ENCODE measurements at regions not wholly inside any gene's neighbourhood (a gene's known extent, or its start where the extent isn't known, plus 50 kb on each side); places are given as distances from the start of the nearest gene placed in this dataset.

DNA sequence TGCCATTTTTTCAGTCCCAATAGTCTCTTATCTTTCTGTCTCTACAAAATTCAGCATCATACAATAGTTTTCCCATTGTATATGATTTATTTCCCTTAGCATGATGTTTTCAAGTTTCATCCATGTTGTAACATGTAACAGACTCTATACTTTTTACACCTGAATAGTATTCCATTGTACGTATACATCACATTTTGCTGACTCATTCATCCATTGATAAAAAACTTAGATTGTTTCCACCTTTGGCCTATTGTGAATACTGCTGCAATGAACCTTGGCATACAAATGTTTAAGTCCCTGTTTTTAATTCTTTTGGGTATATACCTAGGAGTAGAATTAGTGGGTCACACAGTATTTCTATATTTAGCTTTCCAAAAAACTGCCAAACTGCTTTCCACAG, 349.3 kb upstream of the CDH2 start:
- no peak for DNase-seq (ENCODE audit: low read depth in 2 of 2)

DNA sequence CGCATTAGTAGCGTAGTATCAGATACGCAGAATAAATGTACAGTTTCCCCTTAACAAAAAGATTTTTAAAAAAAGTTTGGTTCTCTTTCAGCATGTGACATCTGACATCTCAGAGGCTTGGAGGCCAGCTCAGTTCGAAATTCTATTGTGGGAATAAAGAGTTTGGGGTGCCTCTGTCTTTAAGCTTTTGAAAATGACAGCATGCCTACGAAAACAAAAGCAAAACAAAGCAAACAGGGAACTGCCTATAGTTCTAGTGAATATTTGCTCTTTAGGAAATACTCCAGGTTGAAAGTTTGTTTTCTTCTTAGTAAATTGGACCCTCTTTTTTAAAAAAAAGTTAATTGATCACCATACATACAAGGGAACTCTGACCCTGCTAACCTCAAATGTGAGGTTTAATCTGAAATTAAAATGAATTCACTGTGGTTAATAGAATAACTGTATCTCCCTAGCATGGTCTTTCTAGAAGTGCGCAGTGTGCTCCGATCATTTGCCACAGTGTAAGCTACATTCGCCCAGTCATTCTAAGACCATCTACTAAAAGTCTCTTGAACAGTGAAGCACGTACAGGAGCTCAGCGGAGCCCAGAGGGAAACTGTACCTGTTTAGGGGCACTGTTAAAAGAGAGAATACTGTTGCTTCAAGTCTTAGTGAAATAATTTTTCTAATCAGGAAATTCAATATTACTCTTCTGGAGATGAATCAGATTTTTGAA, 347.0 kb upstream of the CDH2 start:
- DNase-seq (ENCODE audit: low read depth in 2 of 2): no peak

DNA sequence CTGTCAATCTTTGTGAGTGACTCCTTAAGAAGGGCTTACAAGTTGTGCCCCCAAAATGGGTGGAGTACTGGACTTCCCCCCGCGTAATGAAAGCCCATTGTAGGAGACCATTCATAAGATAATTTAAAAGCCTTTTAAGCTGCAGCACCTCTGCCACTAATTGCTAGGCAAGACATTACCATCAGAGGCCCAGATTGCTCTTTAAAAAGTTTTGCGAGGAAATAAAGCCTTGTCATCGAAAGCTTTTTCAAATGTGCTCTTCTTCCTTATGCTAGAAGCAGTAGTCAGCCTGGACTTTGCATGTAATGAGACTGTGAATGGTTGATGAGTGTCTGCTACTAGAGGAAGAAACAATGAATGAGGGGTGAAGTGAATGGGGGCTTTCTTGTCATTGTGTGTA, 345.3 kb upstream of the CDH2 start:
- no peak for DNase-seq (ENCODE audit: low read depth in 2 of 2)

DNA sequence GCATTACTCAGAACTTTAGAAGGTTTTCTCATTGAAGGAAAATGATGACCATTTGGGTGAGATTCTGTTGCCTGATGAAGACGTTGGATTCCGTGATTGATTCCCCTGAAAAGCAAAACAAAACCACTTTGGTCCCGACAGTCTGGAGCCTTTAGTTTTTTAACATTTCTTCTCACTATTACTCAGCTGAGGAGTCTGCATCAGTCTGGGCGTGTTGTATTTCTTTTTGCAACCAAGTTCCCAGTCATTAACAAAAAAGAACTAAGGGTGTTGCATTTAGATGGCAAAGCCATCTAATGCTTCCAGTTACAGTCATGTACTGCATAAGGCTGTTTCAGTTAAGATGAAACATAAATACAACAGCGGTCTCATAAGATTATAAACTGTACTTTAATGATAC, 343.1 kb upstream of the CDH2 start:
- DNase-seq (ENCODE audit: low read depth in 2 of 2): no peak

DNA sequence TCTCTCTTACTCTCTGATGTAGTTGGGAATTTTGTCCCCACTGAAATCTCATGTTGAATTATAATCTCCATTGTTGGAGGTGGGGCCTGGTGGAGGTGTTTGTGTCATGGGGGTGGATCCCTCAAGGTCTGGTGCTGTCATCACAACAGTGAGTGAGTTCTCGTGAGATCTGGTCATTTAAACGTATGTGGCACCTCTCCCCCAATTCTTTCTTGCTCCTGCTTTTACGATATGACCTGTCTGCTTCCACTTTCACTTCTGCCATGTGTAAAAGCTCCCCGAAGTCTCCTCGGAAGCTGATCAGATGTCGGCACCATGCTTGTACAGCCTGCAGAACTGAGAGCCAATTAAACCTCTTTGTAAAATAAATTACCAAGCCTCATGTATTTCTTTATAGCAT, 337.8 kb upstream of the CDH2 start:
- DNase-seq (ENCODE audit: low read depth in 2 of 2): no peak

DNA sequence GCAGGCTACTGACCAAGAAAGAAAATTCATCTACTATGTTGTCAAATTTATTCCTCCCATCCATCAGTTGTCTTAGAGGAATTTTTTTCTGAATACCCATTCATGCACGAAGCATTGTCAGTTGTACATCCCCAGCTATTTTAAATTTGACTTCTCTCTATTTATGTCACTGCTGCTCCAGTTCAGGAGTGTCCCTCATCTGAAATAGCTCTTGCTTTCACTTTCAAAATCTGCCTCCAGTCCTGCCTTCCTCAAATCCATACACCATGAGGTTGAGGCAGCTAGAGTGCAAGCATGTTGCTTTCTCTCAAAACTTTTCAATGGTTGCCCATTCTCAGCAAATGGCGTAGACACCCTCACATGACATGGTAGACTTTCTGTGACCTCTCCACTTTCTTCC, 335.4 kb upstream of the CDH2 start:
- no peak for DNase-seq (ENCODE audit: low read depth in 2 of 2)

DNA sequence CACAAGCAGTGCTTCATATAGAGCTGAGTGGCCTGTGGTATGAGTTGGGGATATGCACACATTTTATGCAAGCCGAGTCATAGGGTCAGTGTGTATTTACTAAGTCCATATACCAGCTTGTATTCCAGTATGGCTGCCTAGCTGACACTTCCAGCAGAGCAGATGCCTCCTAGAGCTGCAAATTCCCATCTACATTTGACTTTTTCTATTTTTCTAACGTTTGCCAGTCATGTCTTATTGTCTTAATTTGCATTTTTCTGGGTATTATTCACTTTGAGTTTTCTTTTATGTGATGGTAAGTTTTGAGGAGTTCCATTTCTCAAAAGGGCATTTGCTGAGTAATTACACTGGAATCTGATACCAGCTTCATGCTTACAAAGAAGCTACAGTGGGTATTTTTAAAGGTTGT, 334.5 kb upstream of the CDH2 start:
- DNase-seq (ENCODE audit: low read depth in 2 of 2): no peak

DNA sequence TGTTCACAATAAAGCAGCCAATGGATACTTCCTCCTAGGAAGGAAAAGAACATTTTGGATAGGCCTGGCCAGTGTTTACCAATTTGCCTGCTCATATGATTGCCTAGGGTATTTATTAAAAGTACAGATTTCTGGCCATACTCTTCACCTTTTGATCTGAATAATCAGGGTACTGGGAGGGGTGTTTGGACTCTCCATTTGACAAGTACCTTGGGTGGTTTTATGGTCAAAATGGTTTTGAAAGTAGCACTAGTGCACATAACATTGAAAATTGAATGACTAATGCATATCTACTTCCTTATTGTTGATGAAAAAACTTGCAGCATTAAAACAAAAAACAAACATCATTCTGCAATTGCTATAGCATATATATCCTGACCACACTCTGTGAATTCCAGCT, 333.3 kb upstream of the CDH2 start:
- DNase-seq (ENCODE audit: low read depth in 2 of 2): no peak

DNA sequence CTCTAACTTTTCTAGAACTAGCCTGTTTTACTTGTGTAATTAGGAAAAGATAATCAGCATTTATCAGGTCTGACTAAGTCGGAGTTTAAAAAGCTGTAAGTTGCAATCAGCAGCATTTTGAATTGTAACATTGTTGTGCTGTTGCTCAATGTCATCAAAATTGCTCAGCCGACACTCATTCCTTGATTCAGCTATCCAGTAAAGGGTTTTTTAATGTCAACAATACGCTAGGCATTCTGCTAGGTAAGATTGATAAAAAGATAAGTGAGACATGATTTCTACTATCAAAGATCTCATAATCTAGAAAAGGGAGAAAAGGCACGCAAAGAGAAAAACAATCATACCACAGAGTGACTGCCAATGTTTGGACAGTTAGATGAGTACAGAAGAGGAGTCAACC, 327.1 kb upstream of the CDH2 start:
- no peak for DNase-seq (ENCODE audit: low read depth in 2 of 2)

DNA sequence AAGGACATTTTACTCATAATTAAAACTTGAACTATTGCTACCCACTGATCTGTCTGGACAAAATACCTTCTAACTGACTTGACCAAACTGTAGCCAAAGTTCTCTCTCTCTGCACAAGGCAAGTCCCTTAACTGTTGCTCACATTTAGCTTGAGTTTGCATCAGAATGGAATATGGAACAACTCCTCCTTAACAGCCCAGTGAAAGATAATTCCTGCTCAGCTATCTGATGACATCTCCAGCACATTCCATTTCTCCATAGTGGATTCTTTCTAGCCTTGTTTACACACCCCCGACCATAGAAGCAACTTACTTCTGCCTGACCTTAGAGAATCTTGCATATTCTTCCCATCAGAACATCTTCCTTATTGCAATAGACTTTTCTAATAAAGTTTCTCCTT, 317.2 kb upstream of the CDH2 start:
- DNase-seq (ENCODE audit: low read depth in 2 of 2): peak; percentile 27 to 43

DNA sequence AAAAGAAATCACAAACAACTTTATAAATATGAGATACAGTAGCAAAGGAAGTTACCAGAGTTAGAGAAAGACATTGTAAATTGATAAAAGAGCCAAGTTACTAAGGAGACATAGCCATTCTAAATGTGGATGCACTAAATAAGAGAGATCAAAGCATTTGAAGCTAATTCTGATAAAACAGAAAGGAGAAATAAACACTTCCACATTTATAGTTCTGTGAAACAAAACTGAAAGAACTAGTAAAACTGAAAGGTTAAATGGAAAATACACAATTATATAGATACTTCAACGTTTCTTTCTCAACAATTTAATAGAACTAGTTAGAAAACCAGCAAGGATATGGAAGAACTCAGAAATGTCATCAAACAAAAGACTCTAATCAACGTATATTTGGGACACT, 309.0 kb upstream of the CDH2 start:
- no peak for DNase-seq (ENCODE audit: low read depth in 2 of 2)

DNA sequence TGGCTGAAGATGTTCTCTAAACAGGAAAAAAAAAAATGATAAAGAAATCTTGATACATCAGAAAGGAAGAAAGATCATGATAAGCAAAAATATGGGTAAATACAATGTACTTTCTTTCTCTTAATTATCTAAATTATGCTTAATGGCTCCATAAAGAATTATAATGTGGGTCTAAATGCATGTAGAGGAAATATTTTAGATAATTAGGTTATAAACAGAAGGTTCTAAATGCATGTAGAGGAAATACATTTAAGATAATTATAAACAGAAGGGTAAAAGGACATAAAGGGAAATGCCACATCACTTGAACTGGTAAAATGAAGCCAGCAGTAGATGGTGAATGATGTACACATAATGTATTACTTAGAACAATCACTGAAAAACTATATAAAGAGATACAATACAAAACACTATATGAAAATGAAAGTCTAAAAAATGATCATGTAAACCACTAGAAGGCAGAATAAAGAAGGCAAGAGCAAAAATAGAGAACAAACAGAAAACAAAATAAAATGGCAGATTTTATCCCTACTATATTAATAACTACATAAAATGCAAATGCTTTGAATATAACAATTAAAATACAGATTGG, 308.4 kb upstream of the CDH2 start:
- no peak for DNase-seq (ENCODE audit: low read depth in 2 of 2)

DNA sequence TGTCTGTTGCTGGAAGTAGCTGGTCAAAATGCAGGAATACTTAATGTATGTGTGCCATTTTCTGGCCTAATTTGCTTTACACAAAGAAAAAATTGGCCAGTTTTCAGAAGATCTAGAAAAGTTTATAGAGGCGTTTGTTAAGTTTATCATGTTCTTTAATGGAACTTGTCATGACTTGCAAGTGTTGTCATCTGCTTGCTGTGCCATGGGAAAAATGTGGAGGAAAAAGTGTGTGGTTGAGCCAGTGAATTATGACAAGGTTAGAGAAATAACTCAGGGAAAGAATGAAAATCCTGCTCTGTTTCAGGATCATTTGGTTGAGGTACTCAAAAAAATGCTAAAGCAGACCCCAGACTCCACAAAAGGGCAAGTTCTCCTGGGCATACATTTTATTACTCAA, 301.6 kb upstream of the CDH2 start:
- no peak for DNase-seq (ENCODE audit: low read depth in 2 of 2)

DNA sequence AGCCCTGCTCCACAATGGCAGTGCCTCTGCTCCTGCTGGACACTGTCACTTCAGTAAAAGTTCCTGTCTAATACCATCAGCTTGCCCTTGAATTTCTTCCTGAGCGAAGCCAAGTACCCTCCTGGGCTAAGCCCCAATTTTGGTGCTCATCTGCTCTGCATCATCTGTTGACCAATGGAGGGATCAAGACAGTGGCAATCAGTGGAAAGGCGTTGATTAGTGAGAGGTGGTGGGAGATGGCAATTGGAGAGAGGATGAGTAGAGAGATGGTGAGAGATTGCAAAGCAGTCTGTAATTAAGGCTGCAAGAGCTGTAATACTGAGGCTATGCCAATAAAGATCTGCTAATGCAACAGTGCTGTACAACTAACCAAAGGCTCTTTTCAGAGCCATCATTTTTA, 299.4 kb upstream of the CDH2 start:
- DNase-seq (ENCODE audit: low read depth in 2 of 2): no peak

DNA sequence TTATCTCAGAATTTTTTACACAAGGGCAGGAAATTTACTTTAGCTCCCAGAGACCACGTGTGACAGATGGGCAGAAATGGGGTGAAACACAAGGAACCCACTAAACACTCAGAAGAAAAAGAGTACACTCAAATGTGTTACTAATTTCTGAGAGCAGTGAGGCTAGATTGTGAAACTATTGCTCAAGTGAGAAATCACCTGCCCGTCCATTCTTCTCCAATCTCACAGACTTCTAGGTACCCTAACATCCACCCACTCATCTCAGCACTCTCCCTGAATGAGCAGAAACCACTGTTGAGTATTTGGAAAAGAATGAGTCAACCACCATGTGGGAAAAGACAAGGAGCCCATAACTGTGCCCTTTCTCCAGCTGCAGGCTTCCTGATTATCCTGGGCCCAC, 293.0 kb upstream of the CDH2 start:
- no peak for DNase-seq (ENCODE audit: low read depth in 2 of 2)

DNA sequence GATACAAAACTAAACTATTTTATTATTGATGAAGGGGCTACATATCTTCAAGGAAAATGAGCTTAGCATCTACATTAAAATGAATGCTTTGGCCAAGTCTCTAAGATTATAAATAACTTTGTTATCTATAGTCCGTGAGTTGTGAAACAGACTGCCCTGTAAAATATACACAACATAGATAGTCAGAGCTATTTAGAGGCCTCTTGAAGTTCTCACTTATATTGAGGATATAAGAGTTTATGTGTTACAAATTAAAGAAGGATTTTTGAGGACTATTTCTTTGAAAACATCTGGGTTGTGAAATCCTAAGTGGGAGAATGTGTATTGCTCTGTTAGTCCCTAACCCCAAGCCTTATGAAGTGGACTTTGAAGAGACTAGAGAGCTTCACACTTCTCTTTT, 292.0 kb upstream of the CDH2 start:
- DNase-seq (ENCODE audit: low read depth in 2 of 2): no peak

DNA sequence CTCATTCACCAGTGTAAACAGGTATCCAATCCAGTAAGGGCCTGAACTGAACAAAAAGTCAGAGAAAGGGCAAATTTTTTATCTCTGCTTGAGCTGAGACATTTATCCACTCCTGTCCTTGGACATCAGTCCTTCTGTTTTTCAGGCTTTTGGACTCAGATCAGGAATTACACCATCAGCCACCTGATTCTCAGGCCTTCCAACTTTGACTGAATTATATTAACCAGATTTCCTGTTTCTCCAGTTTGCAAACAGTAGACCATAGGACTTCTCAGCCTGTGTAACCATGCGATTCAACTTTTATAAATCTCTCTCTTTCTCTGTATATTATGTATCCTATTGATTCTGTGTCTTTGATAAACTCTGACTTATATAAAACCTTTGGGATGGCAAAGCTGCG, 289.3 kb upstream of the CDH2 start:
- DNase-seq (ENCODE audit: low read depth in 2 of 2): no peak

DNA sequence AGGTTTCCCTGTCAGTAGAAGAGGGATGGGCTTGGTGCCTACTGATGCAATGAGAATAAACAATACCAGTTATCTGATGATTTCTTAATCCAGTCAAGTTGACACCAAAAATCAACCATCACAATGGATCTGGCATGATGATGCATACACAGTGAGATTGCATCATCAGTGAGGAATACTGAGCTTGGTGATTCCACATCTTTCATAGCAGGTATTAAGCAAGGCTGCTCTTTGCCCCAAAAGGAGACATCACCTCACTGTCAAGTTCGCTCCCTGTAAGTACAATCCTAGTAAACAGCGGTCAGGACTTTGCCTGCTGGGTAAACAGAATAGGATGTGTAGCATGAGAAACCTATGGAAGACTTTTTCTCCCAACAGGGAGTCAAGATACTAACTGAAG, 282.7 kb upstream of the CDH2 start:
- DNase-seq (ENCODE audit: low read depth in 2 of 2): no peak

DNA sequence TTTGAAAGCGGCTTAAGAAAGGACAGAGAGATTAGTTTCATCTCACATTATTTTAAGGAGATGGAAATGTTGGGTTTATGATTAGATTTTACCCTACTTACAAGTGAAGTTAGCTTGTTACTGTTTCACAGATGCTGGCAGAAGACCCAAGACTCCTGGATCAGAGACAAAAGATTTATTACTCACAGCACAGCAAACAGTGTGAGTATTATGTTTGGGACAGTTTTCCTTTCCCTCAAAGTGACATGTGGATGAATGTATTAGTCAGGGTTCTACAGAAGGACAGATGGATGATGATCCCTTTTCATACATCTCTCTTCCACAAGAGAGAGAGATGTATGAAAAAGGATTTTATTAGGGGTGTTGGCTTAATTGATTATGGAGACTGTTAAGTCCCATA, 281.8 kb upstream of the CDH2 start:
- DNase-seq (ENCODE audit: low read depth in 2 of 2): no peak

DNA sequence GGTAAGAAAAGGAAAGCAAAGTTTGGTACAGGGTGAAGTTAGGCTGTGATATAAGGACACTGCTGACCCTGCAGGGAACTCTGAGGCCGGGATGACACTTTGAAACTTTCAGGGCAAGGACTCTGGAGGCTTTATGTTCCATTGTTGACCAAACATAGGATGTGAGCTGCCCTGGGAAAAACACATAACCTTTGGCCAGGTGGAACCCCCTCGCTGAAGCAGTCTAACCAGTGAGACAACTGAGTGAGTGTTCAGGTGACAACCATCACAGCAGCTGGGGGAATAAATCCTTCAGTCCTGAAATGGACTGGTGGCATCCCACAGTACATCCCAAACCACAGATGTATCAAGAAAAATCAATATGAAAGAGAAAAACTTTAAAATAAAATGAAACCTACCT, 280.9 kb upstream of the CDH2 start:
- DNase-seq (ENCODE audit: low read depth in 2 of 2): no peak

DNA sequence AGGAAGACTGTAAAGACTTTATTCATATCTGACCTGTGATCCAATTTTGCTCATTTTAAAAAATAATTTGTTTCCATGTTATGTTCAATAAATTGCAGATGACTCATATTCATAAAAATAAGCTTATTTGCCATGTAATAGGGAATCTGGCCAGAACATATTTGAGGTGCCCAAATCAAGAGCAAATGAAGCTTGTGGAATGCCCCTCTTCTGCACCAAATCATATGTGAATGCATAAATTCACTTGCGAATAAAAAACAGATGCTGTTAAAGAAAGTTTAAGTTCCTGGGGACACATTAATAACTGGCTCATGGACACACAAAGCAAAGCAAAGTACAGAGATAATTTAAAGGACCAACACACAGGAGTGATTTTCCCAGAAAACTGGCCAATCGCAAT, 279.0 kb upstream of the CDH2 start:
- DNase-seq (ENCODE audit: low read depth in 2 of 2): no peak

DNA sequence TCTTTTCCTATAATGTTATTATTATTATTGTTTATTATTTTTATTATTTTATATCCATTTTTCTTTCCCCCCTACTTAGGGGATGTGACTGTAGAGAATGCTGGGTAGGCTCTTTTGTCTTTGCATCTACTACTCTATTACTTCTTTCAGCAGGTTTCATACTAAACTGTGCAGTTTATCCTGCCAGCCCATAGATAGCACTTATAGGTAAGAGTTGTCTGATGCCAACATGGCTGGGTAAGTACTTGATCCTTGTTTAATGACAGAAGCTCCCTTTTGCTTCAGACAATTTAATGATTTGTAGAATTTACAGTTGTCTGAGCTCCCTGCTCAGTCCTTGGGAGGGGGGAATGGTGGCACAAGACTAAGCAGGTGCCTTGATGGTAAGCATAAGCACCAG, 262.9 kb upstream of the CDH2 start:
- no peak for DNase-seq (ENCODE audit: low read depth in 2 of 2)

DNA sequence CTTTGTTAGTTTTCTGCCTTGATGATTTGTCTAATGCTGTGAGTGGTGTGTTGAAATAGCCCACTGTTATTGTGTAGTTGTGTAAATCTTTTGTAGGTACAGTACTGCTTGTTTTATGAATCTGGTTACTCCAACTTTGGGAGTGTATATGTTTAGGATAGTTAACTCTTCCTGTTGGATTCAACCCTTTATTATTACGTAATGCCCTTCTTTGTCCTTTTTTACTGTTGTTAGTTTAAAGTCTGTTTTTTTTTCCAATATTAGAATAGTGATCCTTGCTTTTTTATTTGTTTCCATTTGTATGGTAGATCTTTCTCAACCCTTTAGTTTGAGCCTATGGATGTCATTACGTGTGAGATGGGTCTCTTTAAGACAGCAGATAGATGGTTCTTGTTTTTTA, 261.5 kb upstream of the CDH2 start:
- no peak for DNase-seq (ENCODE audit: low read depth in 2 of 2)

DNA sequence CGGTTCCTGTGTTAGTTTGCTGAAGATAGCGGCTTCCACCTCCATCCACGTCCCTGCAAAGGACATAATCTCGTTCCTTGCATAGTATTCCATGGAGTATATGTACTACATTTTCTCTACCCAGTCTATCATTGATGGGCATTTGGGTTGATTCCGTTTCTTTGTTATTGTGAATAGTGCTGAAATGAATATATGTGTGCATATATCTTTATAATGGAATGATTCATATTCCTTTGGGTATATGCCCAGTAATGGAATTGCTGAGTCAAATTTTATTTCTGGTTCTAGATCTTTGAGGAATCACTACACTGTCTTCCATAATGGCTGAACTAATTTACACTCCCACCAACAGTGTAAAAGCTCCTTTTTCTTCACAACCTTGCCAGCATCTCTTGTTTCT, 255.4 kb upstream of the CDH2 start:
- DNase-seq (ENCODE audit: low read depth in 2 of 2): no peak
